DMS 273 (cell line): ENCODE measurements at regions not wholly inside any gene's neighbourhood (a gene's known extent, or its start where the extent isn't known, plus 50 kb on each side); places are given as distances from the start of the nearest gene placed in this dataset.

Experiments used
- DNase-seq: peaks from one replicate; lab custom pipeline; 2025; ENCODE audit not compliant: unreplicated experiment; lab: John Stamatoyannopoulos, UW

DNA sequence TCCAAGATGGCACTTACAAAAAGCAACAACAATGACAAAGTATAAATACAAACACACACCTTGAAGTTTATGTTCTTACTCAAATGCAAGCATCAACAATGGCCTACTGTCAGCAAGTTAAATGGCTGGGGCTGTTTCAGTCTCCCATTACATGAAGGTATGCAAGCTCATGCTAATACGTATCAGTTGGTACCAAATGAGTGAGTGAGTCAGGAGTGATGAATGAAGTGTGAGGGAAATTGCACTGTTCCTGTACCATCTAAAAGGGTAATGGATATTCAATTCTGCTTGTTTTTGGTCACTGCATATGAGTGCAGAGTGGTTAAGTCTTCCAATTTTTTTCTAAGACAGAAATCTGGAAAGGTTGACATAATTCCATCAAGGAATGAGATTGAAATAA lies 964.9 kb downstream of the MAT2B start:
- DNase-seq: no peak

GRCh38 chr5:164472165-164472564 lies 966.7 kb downstream of the MAT2B start:
- DNase-seq: no peak

- DNase-seq: peak; percentile 46
Measured at GRCh38 chr5:164475339-164475977, 970.0 kb downstream of the MAT2B start.

GRCh38 chr5:164481270-164481669 lies 975.9 kb downstream of the MAT2B start:
- DNase-seq: no peak

DNA sequence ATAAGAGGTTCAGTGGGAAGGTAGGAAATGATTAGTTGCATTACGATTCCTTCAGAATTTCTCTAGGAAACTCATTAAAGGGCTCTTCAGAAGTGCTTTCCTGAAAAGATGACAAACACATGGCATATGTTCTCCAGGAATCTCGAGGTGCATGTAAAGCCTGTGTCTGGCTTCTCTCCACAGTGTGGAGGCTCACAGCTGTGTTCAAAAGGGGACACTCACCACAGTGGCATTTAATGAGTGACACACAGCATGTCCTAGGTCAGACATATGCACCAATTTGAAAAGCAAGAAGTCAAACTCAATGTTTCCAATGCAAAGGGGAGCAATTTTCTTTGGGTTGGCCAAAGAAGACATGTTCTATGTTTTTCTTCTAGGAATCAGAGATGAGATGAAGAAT lies 976.9 kb downstream of the MAT2B start:
- DNase-seq: no peak

DNA sequence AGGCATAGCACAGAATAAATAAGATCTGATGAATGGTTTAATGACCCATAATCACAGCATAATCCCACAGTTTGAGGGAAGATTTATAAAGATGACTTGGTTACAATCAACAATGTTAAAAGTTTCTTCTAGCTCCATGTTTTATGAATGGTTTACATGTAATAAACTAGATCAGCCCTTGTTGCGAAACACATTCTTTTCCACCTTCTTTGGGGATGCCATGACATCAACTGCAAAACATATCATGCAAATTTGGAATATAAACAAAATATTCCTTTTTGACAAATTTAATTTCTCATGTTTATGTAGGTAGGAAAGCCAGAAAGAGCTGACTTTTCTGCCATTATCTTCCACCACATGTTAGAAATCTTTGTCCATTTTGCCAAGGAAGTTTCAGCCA lies 979.5 kb downstream of the MAT2B start:
- no peak for DNase-seq

GRCh38 chr5:164487939-164488338 lies 982.5 kb downstream of the MAT2B start:
- no peak for DNase-seq

GRCh38 chr5:164497311-164498064 lies 992.1 kb downstream of the MAT2B start:
- DNase-seq: no peak

- no peak for DNase-seq
Measured at GRCh38 chr5:164498438-164498837, 993.0 kb downstream of the MAT2B start.

GRCh38 chr5:164500856-164501255 lies 995.4 kb downstream of the MAT2B start:
- no peak for DNase-seq

- DNase-seq: no peak
Measured at GRCh38 chr5:164501344-164501743, 995.9 kb downstream of the MAT2B start.

- peak; percentile 86 for DNase-seq
Measured at GRCh38 chr5:164504141-164504772, 998.8 kb downstream of the MAT2B start.

DNA sequence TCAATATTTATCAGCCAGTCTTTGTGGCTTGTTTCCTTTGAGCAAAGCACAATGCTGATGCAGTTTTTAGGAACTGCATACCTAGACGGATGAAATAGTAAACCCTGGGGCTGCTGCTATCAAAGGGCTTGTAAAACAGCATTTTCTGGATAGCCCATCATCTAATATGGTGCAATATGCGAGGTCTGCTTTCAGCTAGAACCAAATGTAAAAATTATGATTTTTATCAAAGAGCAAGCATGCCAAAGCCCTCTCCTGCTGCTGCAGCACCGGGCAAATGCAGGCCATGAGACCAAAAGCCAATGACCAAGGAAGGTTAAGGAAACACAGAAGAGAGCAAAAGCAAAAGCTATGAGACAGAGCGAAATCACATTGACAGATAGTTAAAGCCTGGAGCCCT lies 1000.4 kb downstream of the MAT2B start:
- DNase-seq: no peak

DNA sequence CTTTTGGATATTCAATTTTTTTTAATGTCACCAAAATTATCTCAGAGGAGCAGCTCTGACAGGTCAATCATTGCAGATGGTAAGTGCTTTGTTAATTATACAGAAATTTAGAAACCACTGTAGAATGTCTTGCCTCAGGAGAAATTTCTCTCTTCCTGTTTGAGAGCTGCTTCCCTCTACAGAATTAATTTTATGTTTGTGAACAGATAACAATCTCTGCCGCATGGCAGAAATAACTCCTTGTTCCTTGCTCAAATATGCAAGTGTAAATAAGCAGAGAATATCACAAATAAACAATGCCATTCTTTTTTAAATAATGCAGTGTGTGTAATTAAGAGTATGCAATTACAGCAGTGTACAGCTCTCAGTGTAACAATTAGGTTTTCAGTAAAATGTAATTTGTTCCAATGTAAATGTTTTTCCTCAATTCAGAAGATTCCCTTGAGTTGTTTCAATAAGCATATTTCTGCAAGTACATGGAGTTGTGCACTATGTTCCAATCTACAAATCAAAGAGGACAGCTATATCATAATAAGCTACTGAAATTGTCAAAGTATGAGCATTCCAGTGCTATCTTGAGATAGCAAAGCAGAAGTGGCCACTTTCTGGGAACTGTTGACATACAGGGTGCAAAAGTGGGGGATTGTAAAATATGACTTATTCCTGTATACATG lies 1012.8 kb downstream of the MAT2B start:
- DNase-seq: peak; percentile 20

GRCh38 chr5:164518741-164519080 lies 1013.3 kb downstream of the MAT2B start:
- no peak for DNase-seq

DNA sequence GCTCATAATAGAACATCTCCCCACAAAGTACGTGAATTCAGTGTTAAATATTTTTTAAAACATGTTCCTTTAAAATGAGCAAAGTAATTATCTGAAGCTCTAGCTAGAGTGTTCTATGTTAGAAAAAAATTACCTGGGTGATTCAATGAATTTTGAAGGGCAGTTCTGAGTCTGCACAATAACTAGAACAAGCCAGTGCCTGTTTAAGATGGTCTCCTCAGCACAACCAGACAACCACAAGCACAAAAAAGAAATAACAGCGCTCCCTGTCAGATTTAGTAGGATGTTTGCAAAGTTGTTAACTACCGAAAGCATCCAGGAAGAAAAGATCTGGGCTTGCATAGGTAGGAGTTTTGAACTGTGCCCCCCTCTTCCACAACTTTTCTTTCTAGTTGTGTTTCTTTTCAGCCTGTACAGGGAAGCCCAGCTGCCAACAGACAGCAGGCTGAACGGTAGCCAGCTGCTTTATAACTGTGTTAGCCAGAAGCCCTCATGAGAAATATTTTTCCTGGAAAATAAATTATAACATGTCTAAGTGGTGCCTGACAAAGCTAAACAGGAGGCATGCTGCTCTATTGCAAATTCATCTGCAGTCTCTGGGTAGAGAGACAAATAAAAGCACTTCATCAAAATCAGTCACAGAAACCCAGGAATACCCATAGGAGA lies 1026.9 kb downstream of the MAT2B start:
- peak; percentile 92 for DNase-seq

DNA sequence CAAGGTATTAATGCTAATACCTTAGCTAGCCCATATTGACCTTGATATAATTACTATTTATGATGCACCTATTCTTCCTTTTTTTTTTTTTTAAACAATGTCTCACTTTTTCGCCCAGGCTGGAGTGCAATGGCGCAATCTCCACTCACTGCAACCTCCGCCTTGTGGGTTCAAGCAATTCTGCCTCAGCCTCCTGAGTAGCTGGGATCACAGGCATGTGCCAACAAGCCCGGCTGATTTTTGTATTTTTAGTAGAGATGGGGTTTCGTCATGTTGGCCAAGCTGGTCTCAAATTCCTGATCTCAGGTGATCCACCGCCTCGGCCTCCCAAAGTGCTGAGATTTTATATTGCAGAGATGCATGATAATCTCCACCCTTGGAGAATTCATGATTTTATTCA lies 1028.0 kb downstream of the MAT2B start:
- peak; percentile 54 for DNase-seq

DNA sequence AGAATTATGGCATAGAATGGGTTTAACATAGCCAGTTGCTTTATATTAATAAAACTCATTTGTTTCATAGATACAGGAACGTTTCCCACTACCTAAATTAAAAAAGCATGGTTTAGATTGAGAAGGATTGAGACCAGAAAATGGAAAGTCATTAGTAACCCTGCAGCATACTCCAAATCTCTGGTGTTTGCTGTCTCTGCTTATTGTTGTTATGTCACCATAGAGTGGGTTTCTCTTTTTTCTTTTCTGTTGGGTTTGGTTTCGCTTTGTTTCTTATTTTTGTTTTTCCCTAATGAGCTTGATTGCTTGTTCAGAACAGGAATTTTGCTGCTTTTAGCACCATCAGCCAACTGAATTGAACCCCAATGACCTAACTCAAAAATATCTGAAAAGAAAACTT lies 1034.8 kb downstream of the MAT2B start:
- DNase-seq: no peak

DNA sequence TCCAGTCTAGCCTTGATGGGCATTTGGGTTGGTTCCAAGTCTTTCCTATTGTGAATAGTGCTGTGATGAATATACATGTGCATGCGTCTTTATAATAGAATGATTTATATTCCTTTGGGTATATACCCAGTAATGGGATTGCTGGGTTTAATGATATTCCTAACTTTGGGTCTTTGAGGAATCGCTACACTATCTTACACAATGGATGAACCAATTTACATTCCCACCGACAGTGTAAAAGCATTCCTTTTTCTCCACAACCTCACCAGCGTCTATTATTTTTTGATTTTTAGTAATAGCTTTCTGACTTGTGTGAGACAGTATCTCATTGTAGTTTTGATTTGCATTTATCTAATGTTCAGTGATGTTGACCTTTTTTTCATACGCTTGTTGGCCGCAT lies 1040.1 kb downstream of the MAT2B start:
- DNase-seq: no peak

DNA sequence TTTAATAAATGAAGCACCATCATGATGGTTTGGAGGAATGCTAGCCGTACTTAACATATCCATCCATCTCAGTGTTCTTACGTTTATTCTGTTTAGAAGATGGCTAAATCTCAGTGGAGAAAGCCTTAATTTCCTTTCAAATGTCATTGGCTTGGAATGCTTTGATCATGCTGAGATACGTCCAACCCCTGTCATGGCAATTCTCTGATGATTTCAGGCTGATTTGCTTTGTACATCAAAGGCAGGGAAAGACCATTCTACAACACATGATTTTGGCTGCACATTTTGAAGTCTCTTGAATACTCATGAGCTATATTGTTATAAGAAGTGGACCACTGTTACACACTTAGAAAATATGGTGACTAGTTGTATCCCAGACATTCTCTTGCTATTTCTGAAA lies 1048.4 kb downstream of the MAT2B start:
- DNase-seq: no peak

DNA sequence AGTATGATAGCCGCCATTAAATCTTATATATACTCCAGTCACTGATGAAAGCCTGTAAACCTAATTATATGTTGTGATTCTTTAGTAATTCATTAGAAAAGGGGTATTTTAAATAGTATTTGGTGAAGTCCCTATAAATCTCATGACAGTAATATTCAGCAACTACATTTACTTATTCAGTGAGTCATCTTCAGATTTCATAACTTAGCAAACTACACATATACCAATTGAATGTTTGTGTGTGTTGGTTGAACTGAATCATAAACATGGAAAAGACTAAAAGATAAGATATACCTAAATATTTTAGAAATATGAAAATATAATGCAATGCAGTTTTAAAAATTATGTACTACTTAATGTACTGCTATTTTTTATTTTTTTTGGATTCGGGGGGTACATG lies 1050.4 kb downstream of the MAT2B start:
- no peak for DNase-seq
